Lower leg skin (tissue), 4 donors: ENCODE measurements at regions not wholly inside any gene's neighbourhood (a gene's known extent, or its start where the extent isn't known, plus 50 kb on each side); places are given as distances from the start of the nearest gene placed in this dataset.

Source experiments
- DNase-seq, 2 donors: peaks; one replicate each; pipeline ENCODE4 v3.0.0-alpha.2; 2019; ENCODE audit warnings: low spot score in 2 of 2
- H3K4me3 ChIP-seq: fragments of 200-600 bp; sonication (generic); 2 replicates; pipeline ENCODE4 v1.5.1; 2017; ENCODE audit warnings: mild to moderate bottlenecking, low read depth; ENCODE audit not compliant: poor library complexity, severe bottlenecking
- CTCF ChIP-seq, 3 donors: fragments of 450-650 bp; IDR thresholded peaks; one replicate each; pipeline ENCODE4 v1.5.1; 2016; ENCODE audit warnings: antibody characterized with exemption in 3 of 3, mild to moderate bottlenecking in 3 of 3, moderate library complexity in 2 of 3
- POLR2A ChIP-seq, 2 donors: fragments of 450-650 bp; IDR thresholded peaks; one replicate each; pipeline ENCODE4 v1.6.1; 2016 to 2017; ENCODE audit warnings: antibody characterized with exemption in 2 of 2, mild to moderate bottlenecking in 1 of 2, moderate library complexity in 1 of 2
- WGBS, 2 donors: methylation state at CpG; one replicate each; pipeline ENCODE4 v1.1.5; 2018; 5-methylcytosine and 5-hydroxymethylcytosine counted together
- intact Hi-C: fragments of 100-400 bp; cut with DNase I; formaldehyde crosslinking; loops from one replicate; pipeline ENCODE4 v1.15.0; 2023; ENCODE audit warnings: low total_unique reads

- no peak for DNase-seq
- intact Hi-C loops = no loop called here
- TF ChIP-seq CTCF (IDR thresholded peaks at IDR 0.05) = no peak
- no peak for TF ChIP-seq POLR2A (IDR thresholded peaks at IDR 0.05)
- 64 to 67% methylated on average over 10 of the region's 10 CpGs for WGBS, 2 donors
- H3K4me3 ChIP-seq = no peak overlapping the region
These were observed 62.9 kb upstream of the TEX51 start for GRCh38 chr2:126835831-126836230.

- TF ChIP-seq POLR2A (IDR thresholded peaks at IDR 0.05) (no peak), CTCF (IDR thresholded peaks at IDR 0.05) (no peak)
- DNase-seq = no peak
- intact Hi-C loops = no loop called here
- 77 to 78% methylated on average over 17 to 19 of the region's 20 CpGs for WGBS, 2 donors
- no peak overlapping the region for H3K4me3 ChIP-seq
These were observed 61.7 kb upstream of the TEX51 start for GRCh38 chr2:126836761-126837679.

- H3K4me3 ChIP-seq = no peak overlapping the region
- intact Hi-C loops = no loop called here
- 79 to 80% methylated on average over 11 of the region's 11 CpGs for WGBS, 2 donors
- DNase-seq = no peak
- TF ChIP-seq POLR2A (IDR thresholded peaks at IDR 0.05) (no peak), CTCF (IDR thresholded peaks at IDR 0.05) (no peak)
These were observed 60.5 kb upstream of the TEX51 start for GRCh38 chr2:126837966-126838715.

GRCh38 chr2:126838716-126838985 lies 60.0 kb upstream of the TEX51 start:
- TF ChIP-seq CTCF (IDR thresholded peaks at IDR 0.05) (no peak), POLR2A (IDR thresholded peaks at IDR 0.05) (no peak)
- no peak for DNase-seq
- no peak overlapping the region for H3K4me3 ChIP-seq
- intact Hi-C loops = no loop called here
- 39 to 49% methylated on average over 3 of the region's 3 CpGs for WGBS, 2 donors

GRCh38 chr2:126839796-126840195 lies 58.9 kb upstream of the TEX51 start:
- TF ChIP-seq CTCF (IDR thresholded peaks at IDR 0.05) = no peak
- no peak for TF ChIP-seq POLR2A (IDR thresholded peaks at IDR 0.05)
- no peak for DNase-seq
- intact Hi-C loops = no loop called here

More at GRCh38 chr2:126839796-126840195, 58.9 kb upstream of the TEX51 start:
- H3K4me3 ChIP-seq = no peak overlapping the region
